D341Med (cell line): ENCODE measurements at regions not wholly inside any gene's neighbourhood (a gene's known extent, or its start where the extent isn't known, plus 50 kb on each side); places are given as distances from the start of the nearest gene placed in this dataset.
"Not testable (repeated sequence)": the region's sequence is repeated elsewhere in the genome, so short reads cannot be mapped to it uniquely, and the experiment has no call there.

ENCODE experiments used
- DNase-seq: peaks from one replicate; pipeline ENCODE4 v3.0.0; 2012; ENCODE audit warnings: low spot score

DNA sequence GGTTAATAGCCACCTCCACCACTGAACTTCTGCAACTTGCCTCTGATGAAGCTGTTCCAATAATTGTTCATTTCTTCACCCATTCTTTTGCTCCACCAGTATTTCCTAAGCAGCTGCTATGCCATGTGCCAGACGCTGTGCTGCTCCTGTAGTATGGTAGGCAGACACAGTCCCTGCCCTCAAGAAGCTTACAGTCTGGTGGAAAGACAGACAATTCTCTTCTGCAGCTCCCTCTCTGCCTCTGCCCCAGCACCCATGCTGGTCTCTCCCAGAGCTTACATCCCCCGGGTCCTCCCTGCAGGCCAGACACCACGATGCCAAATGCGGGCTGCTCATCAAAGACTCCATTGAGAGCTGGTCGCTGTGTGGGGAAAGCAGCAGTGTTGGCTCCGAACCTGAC is 111.6 kb upstream of the ESRRB start:
- DNase-seq: no peak

DNA sequence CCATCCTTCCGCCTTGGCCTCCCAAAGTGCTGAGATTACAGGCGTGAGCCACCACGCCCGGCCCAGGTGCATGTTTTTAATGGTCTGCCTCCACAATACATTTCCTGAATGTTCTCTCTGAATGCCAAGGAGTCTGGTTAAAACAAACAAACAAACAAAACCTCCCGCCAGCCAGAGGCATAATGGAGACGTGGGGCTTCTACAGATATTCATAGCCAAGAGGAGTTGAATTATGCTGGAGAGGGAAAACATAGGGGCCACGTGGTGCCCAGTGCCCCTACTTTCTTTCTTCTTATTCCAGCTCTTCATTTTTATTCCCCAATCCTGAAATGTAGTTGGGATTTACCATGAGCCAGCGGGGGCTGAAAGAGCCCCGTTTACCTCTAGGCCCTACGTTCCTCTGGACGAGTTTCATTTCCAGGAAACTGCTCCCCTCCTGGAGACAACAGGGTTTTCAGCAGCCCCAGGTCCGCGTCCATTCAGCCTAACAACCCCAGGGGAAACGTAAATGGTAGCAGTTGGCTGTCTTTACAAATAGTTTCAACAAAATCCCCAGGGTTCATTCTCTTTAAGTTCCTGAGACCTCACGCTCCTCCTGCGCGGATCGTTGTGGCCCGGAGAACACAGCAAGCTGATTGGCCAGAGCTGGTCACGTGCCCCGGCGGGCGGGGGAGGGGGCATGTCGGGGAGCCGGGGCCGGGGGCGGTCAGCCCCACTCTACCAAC is 108.5 kb upstream of the ESRRB start:
- no peak for DNase-seq

DNA sequence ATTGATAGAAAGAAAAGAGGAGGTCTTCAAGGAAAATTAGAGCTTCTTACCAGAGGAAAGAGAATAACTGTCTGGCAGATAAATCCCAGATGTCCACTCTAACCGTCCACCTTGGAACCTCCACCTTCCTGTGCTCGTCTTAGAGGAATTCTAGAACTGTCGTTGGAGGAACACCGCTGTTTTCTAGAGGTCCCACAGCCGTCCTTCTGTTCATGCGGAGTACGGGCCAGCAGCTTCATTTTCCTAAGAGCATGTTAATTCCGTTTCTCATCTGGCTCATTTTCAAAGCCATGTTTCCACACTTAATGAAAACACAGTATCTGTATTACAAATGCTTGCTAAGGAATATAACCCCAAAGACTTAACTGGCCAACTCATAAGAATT is 107.9 kb upstream of the ESRRB start:
- no peak for DNase-seq

DNA sequence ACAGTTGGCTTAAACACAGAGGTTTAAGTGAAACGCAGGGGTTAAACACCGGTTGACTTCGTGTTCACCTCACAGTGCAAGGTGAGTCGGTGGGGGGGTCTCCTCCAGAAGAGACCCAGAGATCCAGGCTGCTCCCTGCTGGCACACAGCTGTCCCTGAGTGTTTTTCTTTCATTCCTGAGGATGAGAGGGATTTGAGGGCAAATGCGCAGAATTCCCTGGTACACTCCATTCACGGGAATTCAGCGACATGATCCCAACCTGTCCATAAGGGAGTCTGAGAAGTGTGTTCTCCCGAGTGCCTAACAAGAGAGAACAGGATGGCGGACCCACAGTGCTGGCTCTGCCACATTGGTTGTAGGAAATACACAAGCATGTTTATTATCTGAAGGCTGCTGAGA is 107.2 kb upstream of the ESRRB start:
- DNase-seq: no peak

DNA sequence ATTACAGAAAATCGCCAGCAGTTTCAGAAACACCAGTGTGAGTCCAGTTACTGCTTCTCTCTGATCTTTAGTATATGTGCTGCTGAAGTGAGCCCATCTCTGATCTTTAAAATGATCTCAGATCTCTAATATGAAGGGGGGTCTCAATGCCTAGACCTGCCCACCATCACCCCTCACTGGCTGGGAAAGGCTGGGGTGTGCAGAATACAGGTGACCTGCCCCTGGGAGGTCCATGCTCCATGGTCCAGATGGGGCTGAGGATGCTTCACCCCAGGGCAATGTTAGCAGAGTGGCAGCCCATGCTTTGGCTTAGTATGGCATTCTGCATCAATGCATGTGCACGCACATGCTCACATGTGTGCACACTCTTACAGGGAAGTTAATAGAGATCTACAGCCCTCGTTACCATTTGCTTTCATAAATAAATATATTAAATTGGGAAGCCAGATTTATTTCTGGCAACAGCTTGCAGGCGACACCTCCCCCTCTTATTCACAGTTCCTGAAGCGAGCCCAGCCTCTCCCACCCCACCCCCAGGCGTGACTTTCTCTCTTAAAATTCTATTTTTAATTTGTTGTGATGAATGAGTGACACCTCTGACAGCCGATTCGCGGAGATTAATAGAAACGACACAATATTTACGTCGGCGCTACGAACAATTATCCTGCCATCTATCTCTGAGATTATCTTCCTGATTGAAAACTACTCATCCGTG is 104.7 kb upstream of the ESRRB start:
- no peak for DNase-seq

DNA sequence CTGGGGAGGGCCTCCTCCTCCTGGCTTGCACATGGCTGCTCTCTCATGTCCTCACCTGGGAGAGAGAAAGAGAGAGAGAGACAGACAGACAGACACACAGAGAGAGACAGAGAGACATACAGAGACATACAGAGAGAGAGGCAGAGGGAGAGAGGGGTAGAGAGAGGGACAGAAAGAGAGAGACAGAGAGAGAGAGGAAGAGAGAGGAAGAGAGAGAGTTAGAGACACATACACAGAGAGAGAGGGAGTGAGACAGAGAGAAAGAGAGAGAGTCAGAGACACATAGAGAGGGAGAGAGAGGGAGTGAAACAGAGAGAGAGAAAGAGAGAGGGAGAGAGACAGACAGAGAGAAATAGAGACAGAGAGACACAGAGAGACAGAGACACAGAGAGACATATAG is 103.6 kb upstream of the ESRRB start:
- no peak for DNase-seq

DNA sequence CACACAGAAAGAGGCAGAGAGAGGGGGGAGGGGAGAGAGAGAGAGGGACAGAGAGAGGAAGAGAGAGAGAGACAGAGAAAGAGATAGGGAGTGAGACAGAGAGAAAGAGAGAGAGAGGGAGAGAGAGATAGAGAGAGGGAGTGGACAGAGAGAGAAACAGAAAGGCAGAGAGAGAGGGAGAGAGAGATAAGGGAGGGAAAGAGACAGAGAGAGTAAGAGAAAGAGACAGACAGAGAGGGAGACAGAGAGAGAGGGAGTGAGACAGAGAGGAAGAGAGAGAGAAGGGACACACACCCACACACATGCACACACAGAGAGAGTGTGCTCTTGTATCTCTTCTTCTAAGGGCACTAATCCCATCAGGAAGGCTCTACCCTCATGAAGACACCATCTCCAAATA is 103.2 kb upstream of the ESRRB start:
- DNase-seq: no peak

DNA sequence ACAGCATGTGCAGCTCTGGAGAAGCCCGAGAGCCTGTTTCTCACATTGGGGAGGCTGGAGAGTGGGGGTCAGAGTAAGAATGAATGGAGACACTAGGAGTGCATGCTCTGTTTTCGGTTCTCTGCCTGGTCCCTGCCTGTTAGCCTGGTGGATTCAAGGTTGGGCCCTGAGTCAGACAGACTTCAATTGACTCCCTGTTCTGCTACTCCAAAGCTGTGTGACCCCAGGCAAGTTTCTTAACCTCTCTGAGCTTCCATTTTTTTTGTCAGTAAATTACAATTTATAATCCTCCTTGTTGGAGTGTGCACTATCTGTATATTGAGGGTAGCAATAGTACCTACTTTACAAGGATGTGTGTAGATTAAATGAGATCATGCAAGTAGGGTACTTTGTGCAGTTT is 102.6 kb upstream of the ESRRB start:
- no peak for DNase-seq

DNA sequence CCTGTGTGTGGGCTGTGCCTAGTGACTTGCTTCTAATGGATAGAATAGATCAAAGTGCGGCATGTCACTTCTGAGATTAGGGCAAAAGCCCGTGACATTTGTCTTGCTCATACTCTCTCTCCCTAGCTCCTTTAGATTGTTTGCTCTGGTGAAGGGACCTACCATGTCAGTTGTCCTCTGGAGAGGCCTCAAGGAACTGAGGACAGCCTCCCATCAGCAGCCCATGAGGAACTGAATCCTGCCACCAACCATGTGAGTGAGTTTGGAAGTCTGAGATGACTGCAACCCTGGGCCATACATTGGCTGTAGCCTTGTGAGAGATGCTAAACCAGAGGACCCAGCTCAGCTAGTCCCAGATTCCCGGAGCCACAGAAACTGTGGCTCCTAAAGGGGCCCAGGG is 101.6 kb upstream of the ESRRB start:
- DNase-seq: no peak

DNA sequence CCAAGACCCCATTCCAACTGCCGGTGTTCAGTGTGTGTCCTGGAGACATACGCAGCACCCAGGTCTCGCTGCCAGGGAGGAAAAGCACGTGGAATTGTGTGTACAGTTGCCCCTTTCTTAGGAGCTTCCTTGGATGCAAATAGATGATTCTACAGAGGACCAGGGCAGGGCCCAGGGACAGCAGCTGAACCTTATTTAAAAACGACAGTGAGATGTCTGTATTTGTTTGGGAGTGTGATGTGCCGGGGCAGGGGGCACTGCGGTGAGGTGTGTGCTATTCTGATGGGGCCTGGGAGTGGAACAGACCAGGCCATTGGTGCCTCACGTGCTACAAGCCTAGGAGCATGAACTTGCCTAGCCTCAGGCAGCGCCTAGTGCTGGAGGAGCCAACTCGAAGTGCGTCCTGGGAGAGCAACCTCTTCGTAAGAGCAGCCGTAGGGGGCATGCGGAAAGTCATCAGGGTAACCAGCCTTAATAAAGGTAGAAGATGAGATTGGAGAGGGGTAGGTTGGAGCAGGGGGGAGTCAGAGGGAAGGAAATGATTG is 98.3 kb upstream of the ESRRB start:
- no peak for DNase-seq

DNA sequence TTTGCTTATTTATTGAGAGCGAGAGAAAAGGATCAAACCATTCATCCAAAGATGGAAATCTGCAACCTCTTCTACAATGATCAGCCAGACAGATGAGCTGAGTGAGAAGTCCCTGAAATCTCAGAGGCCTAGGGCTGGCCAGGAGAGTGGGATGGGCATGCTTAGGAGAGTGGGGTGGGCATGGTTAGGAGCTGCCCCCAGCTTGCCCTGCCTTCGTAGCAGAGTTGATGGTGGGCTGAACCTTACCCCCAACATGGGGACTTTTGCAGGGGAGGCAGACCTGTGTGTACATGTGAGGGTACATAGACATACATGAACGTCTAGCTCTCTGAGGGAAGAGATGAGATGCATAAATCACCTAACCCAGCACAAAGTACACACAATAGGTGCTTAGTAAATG is 95.7 kb upstream of the ESRRB start:
- no peak for DNase-seq

DNA sequence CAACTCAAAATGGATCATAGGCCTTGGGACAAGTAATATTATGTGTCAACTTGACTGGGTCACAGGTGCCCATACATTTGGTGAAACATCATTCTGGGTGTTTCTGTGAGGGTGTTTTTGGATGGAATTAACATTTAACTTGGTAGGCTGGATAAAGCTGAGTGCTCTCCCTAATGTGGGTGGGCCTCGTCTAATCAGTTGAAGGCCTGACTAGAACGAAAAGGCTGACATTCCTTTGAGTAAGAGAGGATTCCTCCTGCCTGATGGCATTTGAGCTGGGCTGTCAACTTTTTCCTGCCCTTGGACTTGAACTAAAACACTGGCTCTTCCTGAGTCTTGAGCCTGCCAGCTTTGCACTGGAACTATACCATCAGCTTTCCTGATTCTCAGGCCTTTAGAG is 93.4 kb upstream of the ESRRB start:
- no peak for DNase-seq

DNA sequence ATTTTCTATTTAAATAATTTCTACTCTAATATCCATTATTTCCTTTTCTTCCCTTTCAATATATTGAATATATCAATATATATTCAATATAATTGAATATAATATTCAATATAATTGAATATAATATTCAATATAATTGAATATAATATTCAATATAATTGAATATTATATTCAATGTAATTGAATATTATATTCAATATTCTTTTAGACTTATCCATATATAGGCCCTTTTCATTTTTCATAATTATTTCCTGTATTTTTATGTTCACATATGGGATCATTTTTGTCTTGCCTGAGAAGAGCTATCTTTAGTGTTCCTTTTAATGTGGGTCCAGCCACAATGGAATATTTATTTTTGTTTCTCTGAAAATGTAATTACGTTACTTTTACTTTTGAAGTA is 88.9 kb upstream of the ESRRB start:
- no peak for DNase-seq

DNA sequence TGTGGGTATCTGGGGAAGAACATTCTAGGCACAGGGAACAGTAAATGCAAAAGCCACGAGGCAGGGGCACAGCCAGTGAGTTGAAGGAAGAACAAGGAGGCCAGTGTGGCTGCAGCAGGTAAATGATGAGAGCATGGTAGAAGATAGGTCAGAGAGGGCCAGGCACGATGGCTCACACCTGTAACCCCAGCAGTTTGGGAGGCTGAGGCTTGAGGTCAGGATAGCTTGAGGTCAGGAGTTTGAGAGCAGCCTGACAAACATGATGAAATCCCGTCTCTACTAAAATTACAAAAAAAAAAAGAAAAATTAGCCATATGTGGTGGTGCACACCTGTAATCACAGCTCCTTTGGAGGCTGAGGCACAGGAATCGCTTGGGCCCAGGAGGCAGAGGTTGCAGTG is 86.7 kb upstream of the ESRRB start:
- DNase-seq: no peak

DNA sequence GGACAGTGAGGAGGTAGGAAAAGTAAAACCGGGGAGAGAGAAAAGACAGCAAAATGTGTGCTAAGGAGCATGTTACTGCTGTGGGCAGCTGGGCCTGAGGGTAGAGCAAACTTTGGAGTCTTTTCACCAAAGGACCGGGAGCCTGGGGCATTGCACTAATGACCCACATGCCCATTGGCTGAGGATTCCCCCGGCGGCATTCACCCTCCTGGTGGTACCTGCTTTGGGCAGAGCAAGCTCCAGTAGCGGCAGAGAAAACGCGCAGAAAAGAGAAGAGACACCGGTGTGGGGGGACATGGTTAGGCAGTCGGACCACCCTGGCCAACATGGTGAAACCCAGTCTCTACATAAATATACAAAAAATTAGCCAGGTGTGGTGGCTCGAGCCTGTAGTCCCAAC is 83.4 kb upstream of the ESRRB start:
- DNase-seq: no peak

DNA sequence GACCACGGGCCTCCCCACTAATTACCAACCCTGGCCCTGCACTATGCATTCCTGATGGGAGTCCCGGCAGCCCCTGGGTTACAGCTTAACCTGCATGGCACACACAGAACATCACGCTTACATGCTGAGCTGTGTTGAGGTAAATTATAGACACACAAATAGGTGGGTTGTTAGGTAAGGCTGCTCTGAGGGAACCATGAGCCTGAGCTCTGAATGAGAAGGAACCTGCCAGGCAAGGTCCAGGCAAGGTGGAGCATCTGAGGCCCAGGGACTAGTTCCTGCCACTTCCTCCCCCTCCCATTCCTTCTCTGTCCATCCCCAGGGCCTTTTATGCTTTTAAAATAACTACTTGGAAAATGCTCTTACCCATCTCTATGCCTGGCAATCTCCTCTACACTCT is 82.7 kb upstream of the ESRRB start:
- peak; percentile 8 for DNase-seq

DNA sequence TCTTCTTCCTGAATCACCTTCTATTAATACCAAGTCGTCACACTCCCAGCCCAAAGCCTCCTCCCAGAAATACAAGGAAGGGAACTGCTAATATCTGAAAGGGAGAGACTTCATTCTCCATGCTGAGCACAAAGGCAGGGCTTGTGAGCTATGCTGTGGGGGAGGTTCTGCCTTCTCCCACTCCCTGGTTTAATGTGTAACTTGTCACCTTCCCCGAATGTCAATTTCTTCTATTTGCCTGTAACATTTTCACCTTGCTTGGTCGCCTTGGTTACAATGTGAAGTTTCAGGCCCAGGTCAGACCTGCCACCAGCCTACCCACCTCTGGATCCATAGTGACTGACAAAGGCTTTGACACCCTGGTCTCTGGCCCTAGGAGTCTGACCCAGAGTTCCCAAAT is 82.0 kb upstream of the ESRRB start:
- DNase-seq: no peak

DNA sequence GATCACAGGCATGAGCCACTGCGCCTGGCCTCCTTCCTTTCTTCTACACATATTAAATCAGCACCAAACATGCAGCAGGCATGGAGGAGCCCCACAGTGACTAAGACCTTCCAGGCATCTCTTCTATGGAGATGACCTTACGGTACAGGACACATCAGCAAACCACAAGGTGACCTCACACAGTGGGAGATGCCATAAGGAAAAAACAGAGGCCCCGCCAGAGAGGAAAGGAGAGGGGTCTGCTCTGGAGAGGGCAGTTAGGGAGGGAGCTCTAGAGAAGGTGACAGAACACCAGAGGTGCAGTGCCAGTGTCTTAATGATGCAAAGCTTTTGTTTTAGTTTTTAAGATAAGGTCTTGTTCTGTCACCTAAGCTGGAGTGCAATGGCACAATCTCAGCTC is 81.1 kb upstream of the ESRRB start:
- DNase-seq: peak; percentile 5

DNA sequence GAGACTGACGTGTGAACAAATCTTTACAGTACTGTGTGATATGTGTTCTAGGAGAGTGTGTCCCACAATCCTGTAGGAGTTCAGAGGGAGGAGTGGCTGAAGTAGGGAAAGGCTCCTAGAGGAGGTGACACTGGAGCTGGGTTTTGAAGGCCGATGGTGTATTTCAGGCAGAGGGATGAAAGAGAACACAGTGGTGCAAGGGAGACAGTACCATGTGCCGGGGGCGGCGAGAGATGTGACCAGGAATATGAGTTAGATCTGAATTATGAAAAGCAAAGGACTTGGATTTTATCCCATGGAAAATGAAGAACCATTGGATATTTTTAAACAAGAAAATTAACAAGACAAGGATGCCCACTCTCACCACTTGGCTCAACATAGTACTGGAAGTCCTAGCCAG is 77.0 kb upstream of the ESRRB start:
- DNase-seq: no peak

DNA sequence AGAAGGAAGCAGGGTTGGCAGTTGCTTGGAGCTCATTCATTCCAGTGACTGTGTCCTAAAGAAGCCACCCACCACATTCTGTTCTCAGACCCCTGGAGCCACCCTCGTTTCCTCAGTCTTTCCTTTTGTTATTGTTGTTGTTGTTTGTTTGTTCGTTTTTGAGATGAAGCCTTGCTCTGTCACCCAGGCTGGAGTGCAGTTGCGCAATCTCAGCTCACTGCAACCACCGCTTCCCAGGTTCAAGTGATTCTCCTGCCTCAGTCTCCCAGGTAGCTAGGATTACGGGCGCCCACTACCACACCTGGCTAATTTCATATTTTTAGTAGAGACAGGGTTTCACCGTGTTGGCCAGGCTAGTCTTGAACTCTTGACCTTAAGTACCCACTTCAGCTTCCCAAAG is 72.7 kb upstream of the ESRRB start:
- not testable (repeated sequence) for DNase-seq

DNA sequence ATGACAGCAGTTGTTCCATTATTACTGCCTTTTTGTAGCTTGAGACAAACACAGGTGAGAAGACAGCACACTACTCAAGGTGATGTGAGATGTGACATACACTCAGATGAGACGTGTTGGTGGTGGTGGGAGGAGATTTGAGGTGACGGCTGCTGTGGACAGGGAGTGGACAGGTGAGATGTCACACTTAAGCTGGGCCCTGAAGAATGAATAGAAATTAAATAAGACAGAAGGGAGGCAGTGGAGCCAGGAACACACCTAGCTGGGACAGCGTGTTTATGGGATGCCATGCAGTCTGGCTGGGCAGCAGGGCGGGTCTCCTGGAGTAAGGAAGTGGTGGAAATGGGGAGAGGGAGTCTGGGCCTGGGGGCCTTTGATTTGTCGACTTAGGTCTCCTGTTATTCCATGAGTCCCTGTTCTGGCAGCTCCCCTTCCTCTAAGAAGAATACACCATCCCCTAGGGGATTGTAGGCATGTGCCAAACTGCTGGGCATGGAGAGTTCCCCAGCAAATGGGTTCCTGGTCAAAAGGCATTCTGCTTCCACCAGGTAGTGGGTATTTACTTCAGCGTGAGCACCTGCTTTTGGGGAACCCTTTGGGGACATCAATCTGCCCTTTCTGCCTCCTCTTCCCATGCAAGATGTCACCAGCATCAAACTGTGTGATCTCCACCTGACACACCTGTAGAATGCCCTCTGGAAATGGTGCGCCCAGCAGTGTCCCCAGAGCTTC is 71.2 kb upstream of the ESRRB start:
- peak; percentile 9 for DNase-seq

DNA sequence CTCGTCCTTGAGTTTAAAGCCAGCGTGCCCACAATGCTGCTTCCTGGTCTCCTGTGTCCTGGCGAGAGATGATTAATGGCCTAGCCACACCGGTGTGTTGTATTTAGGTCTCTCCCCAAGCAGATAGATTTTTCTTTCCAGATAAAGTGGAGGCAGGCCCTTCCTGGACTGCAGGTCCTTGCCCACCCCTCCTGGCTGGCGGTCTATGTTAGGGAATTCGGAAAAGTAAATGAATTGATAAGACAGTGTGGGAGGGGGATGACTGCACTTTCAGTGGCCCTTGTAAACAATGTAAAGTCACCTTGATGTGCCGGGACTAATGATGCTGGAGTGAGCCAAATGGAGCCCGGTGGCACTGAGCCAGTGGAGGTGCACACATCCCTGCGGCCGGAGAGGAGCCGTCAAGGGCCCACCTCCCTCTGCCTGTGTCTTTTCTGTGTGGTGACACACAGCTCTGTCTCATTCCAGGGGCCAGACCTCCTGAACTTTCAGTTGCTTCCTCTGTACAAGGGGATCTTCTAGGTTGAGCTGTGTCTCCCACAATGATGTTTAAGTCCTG is 70.6 kb upstream of the ESRRB start:
- DNase-seq: no peak

DNA sequence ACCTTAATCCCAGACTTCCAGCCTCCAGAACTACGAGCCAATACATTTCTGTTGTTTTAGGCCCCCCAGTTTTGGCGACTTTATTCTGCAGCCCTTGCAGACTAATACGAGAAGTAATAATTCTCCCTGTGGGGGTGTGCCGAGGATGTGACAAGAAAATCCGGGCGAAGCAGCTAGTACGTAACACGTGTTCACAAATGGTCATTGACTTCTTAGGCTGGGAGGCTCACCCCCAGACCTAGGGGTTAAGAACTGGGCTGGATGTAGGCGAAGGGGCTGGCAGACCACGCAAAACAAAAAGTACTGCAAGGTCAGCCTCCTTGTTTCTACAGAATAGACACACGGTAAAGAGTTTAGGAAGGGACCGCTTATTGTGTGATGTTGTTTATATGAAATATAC is 69.8 kb upstream of the ESRRB start:
- DNase-seq: no peak
